Transverse colon (tissue), 4 donors: ENCODE measurements at regions not wholly inside any gene's neighbourhood (a gene's known extent, or its start where the extent isn't known, plus 50 kb on each side); places are given as distances from the start of the nearest gene placed in this dataset.

Source experiments
- EP300 ChIP-seq: sonication (generic); formaldehyde crosslinking; IDR thresholded peaks from one replicate; pipeline ENCODE4 v1.6.1; 2017; ENCODE audit warnings: antibody characterized with exemption, low read depth
- POLR2A ChIP-seq: fragments of 450-650 bp; IDR thresholded peaks from one replicate; pipeline ENCODE4 v1.6.1; 2016; ENCODE audit warnings: antibody characterized with exemption, mild to moderate bottlenecking, moderate library complexity
- POLR2AphosphoS5 ChIP-seq, 3 donors: sonication (generic); formaldehyde crosslinking; IDR thresholded peaks; one replicate each; pipeline ENCODE4 v1.6.1; 2016; ENCODE audit warnings: antibody characterized with exemption in 3 of 3
- TF ChIP-seq, protein P1 (sequence below), 5 experiments: fragments of 200-600 bp in 3 of 5; fragments of 450-650 bp in 2 of 5; sonication (generic) in 3 of 5; IDR thresholded peaks; 1 replicate in 2 of 5; 2 replicates in 3 of 5; pipeline ENCODE4 v1.5.1; 2016 to 2017; ENCODE audit warnings: antibody characterized with exemption in 5 of 5, inconsistent platforms in 3 of 5, mild to moderate bottlenecking in 2 of 5, moderate library complexity in 1 of 5

DNA sequence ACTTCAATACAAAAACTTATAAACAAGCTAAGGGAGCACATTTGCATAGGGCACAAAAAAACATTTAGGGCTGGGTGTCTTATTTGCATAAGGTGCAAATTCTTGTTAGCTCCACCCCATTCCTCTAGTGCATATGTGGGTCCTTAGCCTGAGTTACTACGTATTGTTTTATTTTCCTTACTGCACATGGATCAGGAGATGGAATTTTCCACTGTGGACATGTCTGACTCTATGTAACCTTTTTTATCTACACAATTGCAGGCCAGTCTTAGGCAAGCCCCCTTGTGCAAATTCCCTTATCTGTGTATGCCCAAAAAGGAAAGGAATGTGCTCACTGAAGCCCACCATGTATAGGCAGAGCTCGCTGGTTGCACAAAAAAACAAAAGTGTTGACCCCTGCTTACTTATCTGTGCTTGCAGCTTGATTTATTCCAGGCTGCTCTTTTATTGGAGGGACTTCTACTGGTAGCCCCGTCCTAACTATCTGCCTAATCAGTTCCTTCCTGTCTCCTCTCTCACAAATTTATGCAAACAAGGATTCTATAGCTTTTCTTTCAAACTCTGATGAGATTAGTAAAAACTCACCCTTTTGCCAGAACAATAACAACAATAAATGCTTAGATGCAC is 359.0 kb upstream of the MAGEB16 start:
- TF ChIP-seq POLR2A (no peak), EP300 (no peak), POLR2AphosphoS5 (IDR thresholded peaks at IDR 0.05) (no peak)
- TF ChIP-seq, protein P1, sequence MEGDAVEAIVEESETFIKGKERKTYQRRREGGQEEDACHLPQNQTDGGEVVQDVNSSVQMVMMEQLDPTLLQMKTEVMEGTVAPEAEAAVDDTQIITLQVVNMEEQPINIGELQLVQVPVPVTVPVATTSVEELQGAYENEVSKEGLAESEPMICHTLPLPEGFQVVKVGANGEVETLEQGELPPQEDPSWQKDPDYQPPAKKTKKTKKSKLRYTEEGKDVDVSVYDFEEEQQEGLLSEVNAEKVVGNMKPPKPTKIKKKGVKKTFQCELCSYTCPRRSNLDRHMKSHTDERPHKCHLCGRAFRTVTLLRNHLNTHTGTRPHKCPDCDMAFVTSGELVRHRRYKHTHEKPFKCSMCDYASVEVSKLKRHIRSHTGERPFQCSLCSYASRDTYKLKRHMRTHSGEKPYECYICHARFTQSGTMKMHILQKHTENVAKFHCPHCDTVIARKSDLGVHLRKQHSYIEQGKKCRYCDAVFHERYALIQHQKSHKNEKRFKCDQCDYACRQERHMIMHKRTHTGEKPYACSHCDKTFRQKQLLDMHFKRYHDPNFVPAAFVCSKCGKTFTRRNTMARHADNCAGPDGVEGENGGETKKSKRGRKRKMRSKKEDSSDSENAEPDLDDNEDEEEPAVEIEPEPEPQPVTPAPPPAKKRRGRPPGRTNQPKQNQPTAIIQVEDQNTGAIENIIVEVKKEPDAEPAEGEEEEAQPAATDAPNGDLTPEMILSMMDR (IDR thresholded peaks at IDR 0.05) = no peak
